ENCODE measurements at regions not wholly inside any gene's neighbourhood (a gene's known extent, or its start where the extent isn't known, plus 50 kb on each side); places are given as distances from the start of the nearest gene placed in this dataset.

GRCh38 chr13:70844391-70845108 is 736.3 kb upstream of the KLHL1 start:
- no peak for ATAC-seq
- H3K27ac ChIP-seq (ENCODE audit: low read depth, low read length) = no peak overlapping the region
- no peaks in the 10 kb centered on the region for H3K4me1 ChIP-seq (ENCODE audit: control insufficient read depth in 2 of 2, insufficient read depth in 2 of 2, low read length in 2 of 2)
- ChIA-PET POLR2A (no interaction called here), CTCF (no interaction called here)
- Mint-ChIP-seq H3K27ac (no peak overlapping the region), H3K27me3 (no peaks in the 10 kb centered on the region), H3K4me1 (no peaks in the 10 kb centered on the region), H3K9me3 (peaks cover 0 to 14% (median 1%) of the 10 kb centered on the region in 11 donors), H3K36me3 (no peaks in the 10 kb centered on the region), H3K4me3 (no peak overlapping the region)
- H3K36me3 ChIP-seq (ENCODE audit: control insufficient read depth in 2 of 3, insufficient read depth in 3 of 3, low read length in 3 of 3) = no peaks in the 10 kb centered on the region
- no peaks in the 10 kb centered on the region for H3K27me3 ChIP-seq (ENCODE audit: control insufficient read depth in 2 of 2, insufficient read depth in 2 of 2, low read length in 2 of 2)
- H3K4me3 ChIP-seq (ENCODE audit: low read length) = no peak overlapping the region
- intact Hi-C loops (cut with micrococcal nuclease) = no loop called here
- DNase-seq = no peak
- no peaks in the 10 kb centered on the region for H3K9me3 ChIP-seq (ENCODE audit: control insufficient read depth in 2 of 3, low read length in 3 of 3)

DNA sequence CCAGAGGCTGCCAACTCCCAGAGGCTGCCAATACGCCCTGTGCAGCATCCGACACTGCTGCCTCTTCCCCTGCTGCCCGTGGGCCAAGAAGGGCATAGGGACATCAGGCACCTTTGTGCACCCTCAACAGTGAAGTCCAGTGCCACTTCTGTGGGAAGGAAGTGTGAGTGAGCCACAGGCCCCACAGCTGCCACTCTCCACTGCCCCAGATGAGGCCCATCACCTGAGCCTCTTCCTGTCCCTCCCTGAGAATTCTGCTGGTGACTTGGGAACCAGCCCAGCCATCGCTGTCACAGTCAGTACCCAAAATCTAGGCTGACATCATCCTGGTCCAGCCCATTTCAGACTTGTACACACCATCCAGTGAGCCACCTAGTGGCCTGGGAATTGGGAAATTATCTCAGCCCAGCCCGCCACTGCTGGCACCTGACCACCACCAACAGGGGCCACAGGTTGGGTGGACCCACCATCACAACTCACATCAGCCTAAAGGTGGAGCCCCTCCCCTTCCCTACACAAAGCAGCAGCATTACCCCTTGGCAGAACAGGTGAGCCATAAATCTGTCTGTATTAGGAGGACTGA is 733.9 kb upstream of the KLHL1 start:
- DNase-seq = no peak
- Histone ChIP-seq H3K36me3 (ENCODE audit: control insufficient read depth in 2 of 3, insufficient read depth in 3 of 3, low read length in 3 of 3) (no peaks in the 10 kb centered on the region), H3K4me3 (ENCODE audit: low read length) (no peak overlapping the region), H3K9me3 (ENCODE audit: control insufficient read depth in 2 of 3, low read length in 3 of 3) (no peaks in the 10 kb centered on the region), H3K4me1 (ENCODE audit: control insufficient read depth in 2 of 2, insufficient read depth in 2 of 2, low read length in 2 of 2) (no peaks in the 10 kb centered on the region), H3K27ac (ENCODE audit: low read depth, low read length) (no peak overlapping the region), H3K27me3 (ENCODE audit: control insufficient read depth in 2 of 2, insufficient read depth in 2 of 2, low read length in 2 of 2) (no peaks in the 10 kb centered on the region)
- Mint-ChIP-seq H3K4me1 (no peaks in the 10 kb centered on the region), H3K27me3 (no peaks in the 10 kb centered on the region), H3K9me3 (peaks cover 0 to 15% (median 1%) of the 10 kb centered on the region in 11 donors), H3K36me3 (no peaks in the 10 kb centered on the region), H3K27ac (no peak overlapping the region), H3K4me3 (no peak overlapping the region)
- intact Hi-C loops (cut with micrococcal nuclease) = no loop called here
- CTCF ChIA-PET = no interaction called here
- POLR2A ChIA-PET = no interaction called here
- ATAC-seq = no peak

DNA sequence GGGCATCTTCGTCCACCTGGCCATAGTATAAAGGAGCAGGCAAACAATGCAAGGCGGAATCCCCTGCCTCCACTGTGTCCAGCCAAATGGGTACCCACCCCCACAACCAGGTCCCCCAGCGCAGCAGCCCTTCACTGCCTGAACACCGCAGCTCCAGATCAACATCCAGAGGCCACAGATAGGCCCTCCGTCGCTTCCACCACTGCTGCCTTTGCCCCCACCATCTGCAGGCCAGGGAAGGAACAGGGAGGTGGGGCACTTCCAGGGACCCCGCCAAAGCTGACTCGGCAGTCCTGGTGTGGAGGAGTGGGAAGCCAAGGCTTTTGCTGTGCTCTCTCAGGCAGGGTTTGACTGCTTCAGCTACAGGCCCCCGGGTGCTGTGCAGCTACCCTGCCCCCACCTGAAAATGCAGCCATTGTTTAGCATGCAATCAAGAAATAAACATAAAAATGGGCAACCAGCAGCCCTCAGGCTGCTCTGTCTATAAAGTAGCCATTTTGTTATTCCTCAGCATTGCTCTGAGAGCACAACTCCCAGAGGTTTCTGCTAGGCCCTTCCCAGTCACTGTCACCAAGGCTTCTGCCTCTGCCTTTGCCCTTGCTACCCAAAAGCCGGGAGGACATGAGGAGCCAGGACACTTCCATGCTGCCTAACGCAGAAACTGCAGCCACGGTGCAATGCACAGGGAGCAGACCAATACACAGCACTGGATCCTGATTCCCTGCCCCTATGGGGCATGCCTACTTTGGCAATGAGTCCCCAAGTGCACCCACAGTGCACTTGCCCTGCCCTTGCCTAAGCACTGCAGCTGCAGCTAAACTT is 733.2 kb upstream of the KLHL1 start:
- intact Hi-C loops (cut with micrococcal nuclease) = no loop called here
- DNase-seq = no peak
- POLR2A ChIA-PET = no interaction called here
- no peaks in the 10 kb centered on the region for H3K36me3 ChIP-seq (ENCODE audit: control insufficient read depth in 2 of 3, insufficient read depth in 3 of 3, low read length in 3 of 3)
- no peaks in the 10 kb centered on the region for H3K36me3 Mint-ChIP-seq
- CTCF ChIA-PET = no interaction called here
- H3K4me1 ChIP-seq (ENCODE audit: control insufficient read depth in 2 of 2, insufficient read depth in 2 of 2, low read length in 2 of 2) = no peaks in the 10 kb centered on the region
- no peak for ATAC-seq
- H3K27me3 ChIP-seq (ENCODE audit: control insufficient read depth in 2 of 2, insufficient read depth in 2 of 2, low read length in 2 of 2) = no peaks in the 10 kb centered on the region
- no peak overlapping the region for H3K4me3 ChIP-seq (ENCODE audit: low read length)
- H3K9me3 Mint-ChIP-seq = peaks cover 0 to 12% (median 1%) of the 10 kb centered on the region in 11 donors
- no peak overlapping the region for H3K4me3 Mint-ChIP-seq
- no peaks in the 10 kb centered on the region for H3K9me3 ChIP-seq (ENCODE audit: control insufficient read depth in 2 of 3, low read length in 3 of 3)
- H3K4me1 Mint-ChIP-seq = no peaks in the 10 kb centered on the region
- no peak overlapping the region for H3K27ac ChIP-seq (ENCODE audit: low read depth, low read length)
- no peaks in the 10 kb centered on the region for H3K27me3 Mint-ChIP-seq
- no peak overlapping the region for H3K27ac Mint-ChIP-seq

DNA sequence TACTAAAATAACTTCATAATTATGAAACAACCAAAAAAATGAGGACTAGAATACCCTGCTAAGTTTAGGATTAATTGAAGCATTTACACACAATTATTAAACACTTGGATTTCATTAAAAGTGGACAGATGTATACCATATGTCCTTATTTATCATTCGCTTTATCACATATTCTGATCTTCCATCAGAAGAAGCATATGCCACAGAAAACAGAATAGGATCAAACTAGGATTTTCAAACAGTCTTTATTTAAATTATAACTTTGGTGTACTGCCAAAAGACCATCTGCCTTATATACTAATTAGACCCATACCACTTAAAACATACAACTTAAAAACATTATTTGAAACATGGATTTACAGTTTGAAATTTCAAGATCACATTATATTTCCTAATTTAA is 727.1 kb upstream of the KLHL1 start:
- ATAC-seq = no peak
- no peaks in the 10 kb centered on the region for H3K27me3 Mint-ChIP-seq
- H3K4me1 ChIP-seq (ENCODE audit: control insufficient read depth in 2 of 2, insufficient read depth in 2 of 2, low read length in 2 of 2) = no peaks in the 10 kb centered on the region

DNA sequence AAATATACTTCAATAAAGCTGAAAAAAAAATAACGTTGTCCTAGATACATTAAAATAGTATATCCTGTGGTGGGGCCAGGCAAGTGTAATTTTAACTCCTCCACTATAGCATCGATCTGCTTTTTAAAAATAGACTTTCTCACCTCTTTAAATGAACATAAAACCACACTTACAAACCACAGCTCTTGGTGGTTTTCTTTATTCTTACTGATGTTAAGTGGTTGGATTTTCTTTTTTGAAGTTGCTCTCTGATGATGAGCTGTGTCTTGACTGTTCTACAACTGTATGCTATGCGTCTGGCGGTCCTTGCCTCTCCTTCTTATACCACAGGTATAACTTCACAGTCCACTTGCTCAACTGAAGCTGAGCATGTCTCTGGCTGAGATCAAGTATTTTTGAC is 721.5 kb upstream of the KLHL1 start:
- Histone ChIP-seq H3K36me3 (ENCODE audit: control insufficient read depth in 2 of 3, insufficient read depth in 3 of 3, low read length in 3 of 3) (no peaks in the 10 kb centered on the region), H3K4me3 (ENCODE audit: low read length) (no peak overlapping the region), H3K27ac (ENCODE audit: low read depth, low read length) (no peak overlapping the region), H3K27me3 (ENCODE audit: control insufficient read depth in 2 of 2, insufficient read depth in 2 of 2, low read length in 2 of 2) (no peaks in the 10 kb centered on the region), H3K9me3 (ENCODE audit: control insufficient read depth in 2 of 3, low read length in 3 of 3) (no peaks in the 10 kb centered on the region), H3K4me1 (ENCODE audit: control insufficient read depth in 2 of 2, insufficient read depth in 2 of 2, low read length in 2 of 2) (no peaks in the 10 kb centered on the region)
- intact Hi-C loops (cut with micrococcal nuclease) = no loop called here
- DNase-seq (no peak), ATAC-seq (no peak)
- no peaks in the 10 kb centered on the region for H3K27me3 Mint-ChIP-seq
- H3K4me1 Mint-ChIP-seq = peaks cover 0 to 2% (median 0%) of the 10 kb centered on the region in 7 donors
- no peak overlapping the region for H3K4me3 Mint-ChIP-seq
- H3K36me3 Mint-ChIP-seq = no peaks in the 10 kb centered on the region
- ChIA-PET CTCF (no interaction called here), POLR2A (no interaction called here)
- H3K27ac Mint-ChIP-seq = no peak overlapping the region
- H3K9me3 Mint-ChIP-seq = peaks cover 0 to 11% (median 0%) of the 10 kb centered on the region in 11 donors

More for the DNA sequence above, 727.1 kb upstream of the KLHL1 start:
- H3K36me3 ChIP-seq (ENCODE audit: control insufficient read depth in 2 of 3, insufficient read depth in 3 of 3, low read length in 3 of 3) = no peaks in the 10 kb centered on the region
- no peak overlapping the region for H3K27ac ChIP-seq (ENCODE audit: low read depth, low read length)
- Mint-ChIP-seq H3K36me3 (no peaks in the 10 kb centered on the region), H3K4me3 (no peak overlapping the region), H3K27ac (no peak overlapping the region), H3K9me3 (peaks cover 0 to 13% (median 2%) of the 10 kb centered on the region in 11 donors), H3K4me1 (no peaks in the 10 kb centered on the region)
- no peak for DNase-seq
- H3K4me3 ChIP-seq (ENCODE audit: low read length) = no peak overlapping the region
- intact Hi-C loops (cut with micrococcal nuclease) = no loop called here
- CTCF ChIA-PET = no interaction called here
- H3K27me3 ChIP-seq (ENCODE audit: control insufficient read depth in 2 of 2, insufficient read depth in 2 of 2, low read length in 2 of 2) = no peaks in the 10 kb centered on the region
- POLR2A ChIA-PET = no interaction called here
- H3K9me3 ChIP-seq (ENCODE audit: control insufficient read depth in 2 of 3, low read length in 3 of 3) = no peaks in the 10 kb centered on the region

- H3K27ac Mint-ChIP-seq = no peak overlapping the region
Measured at GRCh38 chr13:70817576-70817975, 709.3 kb upstream of the KLHL1 start.

More at GRCh38 chr13:70817576-70817975, 709.3 kb upstream of the KLHL1 start:
- Histone ChIP-seq H3K9me3 (ENCODE audit: control insufficient read depth in 2 of 3, low read length in 3 of 3) (no peaks in the 10 kb centered on the region), H3K27ac (ENCODE audit: low read depth, low read length) (no peak overlapping the region), H3K36me3 (ENCODE audit: control insufficient read depth in 2 of 3, insufficient read depth in 3 of 3, low read length in 3 of 3) (no peaks in the 10 kb centered on the region), H3K4me1 (ENCODE audit: control insufficient read depth in 2 of 2, insufficient read depth in 2 of 2, low read length in 2 of 2) (no peaks in the 10 kb centered on the region), H3K4me3 (ENCODE audit: low read length) (no peak overlapping the region), H3K27me3 (ENCODE audit: control insufficient read depth in 2 of 2, insufficient read depth in 2 of 2, low read length in 2 of 2) (no peaks in the 10 kb centered on the region)
- H3K4me1 Mint-ChIP-seq = no peaks in the 10 kb centered on the region
- ATAC-seq (no peak), DNase-seq (no peak)
- intact Hi-C loops (cut with micrococcal nuclease) = no loop called here
- ChIA-PET POLR2A (no interaction called here), CTCF (no interaction called here)
- H3K4me3 Mint-ChIP-seq = no peak overlapping the region
- H3K9me3 Mint-ChIP-seq = peaks cover 0 to 13% (median 4%) of the 10 kb centered on the region in 11 donors
- H3K36me3 Mint-ChIP-seq = no peaks in the 10 kb centered on the region
- H3K27me3 Mint-ChIP-seq = no peaks in the 10 kb centered on the region

Data from naive thymus-derived CD4-positive, alpha-beta T cell (primary cell).